ENCODE measurements at regions not wholly inside any gene's neighbourhood (a gene's known extent, or its start where the extent isn't known, plus 50 kb on each side); places are given as distances from the start of the nearest gene placed in this dataset.

GRCh38 chr15:31957581-31957980 is 72.7 kb upstream of the CHRNA7 start:
- ChIA-PET SMC1A (ENCODE audit: uncharacterized antibody, unreplicated experiment) (interaction anchor here (1.6 kb wide), 1 partner anchor 10 kb away, joined by 3 read pairs; no protein-coding TSS in a partner anchor), CTCF (no interaction called here)
- no peak for FAIRE-seq

More at GRCh38 chr15:31957581-31957980, 72.7 kb upstream of the CHRNA7 start:
- Histone ChIP-seq H3K9ac (ENCODE audit: control insufficient read depth, insufficient read depth, low read length) (no peak overlapping the region), H3K36me3 (ENCODE audit: control insufficient read depth in 2 of 2, insufficient read depth in 2 of 2, low read length in 1 of 2) (no peaks in the 10 kb centered on the region), H3K27me3 (replicated peaks in 1 of 2; ENCODE audit: control insufficient read depth in 2 of 2, insufficient read depth in 2 of 2, low read length in 1 of 2) (no peaks in the 10 kb centered on the region), H3K79me2 (ENCODE audit: control insufficient read depth, insufficient read depth, low read length) (no peaks in the 10 kb centered on the region), H2AFZ (ENCODE audit: control insufficient read depth, low read depth, low read length) (no peak overlapping the region), H4K20me1 (ENCODE audit: control insufficient read depth, insufficient read depth) (no peaks in the 10 kb centered on the region), H3K9me3 (replicated peaks; ENCODE audit: control insufficient read depth, insufficient read depth, low read length) (no peaks in the 10 kb centered on the region), H3K27ac (ENCODE audit: control insufficient read depth, insufficient read depth) (no peak overlapping the region), H3K4me3 (no peak overlapping the region), H3K4me1 (ENCODE audit: control insufficient read depth, insufficient read depth, low read length) (no peaks in the 10 kb centered on the region), H3K4me2 (ENCODE audit: control insufficient read depth, insufficient read depth) (no peak overlapping the region)
- RAD21 ChIA-PET (ENCODE audit: unreplicated experiment) = no interaction called here
- POLR2A ChIA-PET = no interaction called here
- ATAC-seq (no peak), DNase-seq (ENCODE audit: low read depth, low spot score) (no peak)
- TF ChIP-seq MTA3 (IDR thresholded peaks at IDR 0.05; ENCODE audit: borderline replicate concordance, low read length) (no peak), ZZZ3 (IDR thresholded peaks at IDR 0.05; ENCODE audit: control insufficient read depth, insufficient read length, low read depth) (no peak), ELK1 (IDR thresholded peaks at IDR 0.05; ENCODE audit: low read depth, low read length) (no peak), MYB (IDR thresholded peaks at IDR 0.05; ENCODE audit: borderline replicate concordance, low read depth, low read length) (no peak), WRNIP1 (IDR thresholded peaks at IDR 0.05; ENCODE audit: borderline replicate concordance, low read depth, low read length) (no peak), RFX5 (IDR thresholded peaks at IDR 0.05; ENCODE audit: low read depth, low read length) (no peak), SIX5 (IDR thresholded peaks at IDR 0.05; ENCODE audit: low read depth, low read length, severe bottlenecking) (no peak), ZNF217 (IDR thresholded peaks at IDR 0.05) (no peak), NR2C1 (IDR thresholded peaks at IDR 0.05) (no peak), MXI1 (IDR thresholded peaks at IDR 0.05; ENCODE audit: low read depth, low read length) (no peak), RCOR1 (conservative IDR thresholded peaks at IDR 0.05; ENCODE audit: low read depth, low read length) (no peak), SUZ12 (IDR thresholded peaks at IDR 0.05; ENCODE audit: unreplicated experiment) (no peak), CBX3 (IDR thresholded peaks at IDR 0.05; ENCODE audit: borderline replicate concordance, low read depth) (no peak), HDGF (IDR thresholded peaks at IDR 0.05) (no peak), STAT3 (IDR thresholded peaks at IDR 0.05; ENCODE audit: low read depth, low read length) (no peak), NR2C2 (IDR thresholded peaks at IDR 0.05; ENCODE audit: borderline replicate concordance, control insufficient read depth, insufficient read length, low read depth) (no peak)
- TF ChIP-seq, protein P1, sequence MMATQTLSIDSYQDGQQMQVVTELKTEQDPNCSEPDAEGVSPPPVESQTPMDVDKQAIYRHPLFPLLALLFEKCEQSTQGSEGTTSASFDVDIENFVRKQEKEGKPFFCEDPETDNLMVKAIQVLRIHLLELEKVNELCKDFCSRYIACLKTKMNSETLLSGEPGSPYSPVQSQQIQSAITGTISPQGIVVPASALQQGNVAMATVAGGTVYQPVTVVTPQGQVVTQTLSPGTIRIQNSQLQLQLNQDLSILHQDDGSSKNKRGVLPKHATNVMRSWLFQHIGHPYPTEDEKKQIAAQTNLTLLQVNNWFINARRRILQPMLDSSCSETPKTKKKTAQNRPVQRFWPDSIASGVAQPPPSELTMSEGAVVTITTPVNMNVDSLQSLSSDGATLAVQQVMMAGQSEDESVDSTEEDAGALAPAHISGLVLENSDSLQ (IDR thresholded peaks at IDR 0.05) = no peak
- in situ Hi-C loops (cut with MboI) (no loop called here), intact Hi-C loops (cut with micrococcal nuclease; ENCODE audit: unreplicated experiment) (no loop called here)
- no TSS peak for BruUV-seq (replicated peaks)

Measured in GM12878 (cell line).